ENCODE measurements at regions not wholly inside any gene's neighbourhood (a gene's known extent, or its start where the extent isn't known, plus 50 kb on each side); places are given as distances from the start of the nearest gene placed in this dataset.

GRCh38 chr2:176507786-176508185, 238.5 kb downstream of the MTX2 start:
- no peak for DNase-seq

DNA sequence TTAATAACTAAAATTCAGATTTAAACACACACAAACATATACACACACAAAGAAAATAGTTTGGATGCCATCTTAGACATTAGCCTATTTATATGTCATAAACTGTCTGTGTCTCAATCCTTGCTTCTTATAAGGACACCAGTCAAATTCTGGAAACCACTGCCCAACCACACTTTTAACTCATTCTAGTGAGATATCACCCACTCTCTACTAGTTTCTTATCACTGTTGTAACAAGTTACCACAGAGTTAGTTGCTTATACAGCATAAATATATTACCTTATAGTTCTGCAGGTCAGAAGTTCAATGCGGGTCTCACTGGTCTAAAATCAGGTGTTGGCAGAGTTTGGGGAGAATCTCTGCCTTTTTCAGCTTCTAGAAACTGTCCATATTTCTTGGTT, 239.1 kb downstream of the MTX2 start:
- DNase-seq = no peak

- DNase-seq = no peak
Measured at GRCh38 chr2:176508984-176509740, 239.9 kb downstream of the MTX2 start.

- no peak for DNase-seq
Measured at GRCh38 chr2:176514276-176514675, 245.0 kb downstream of the MTX2 start.

- no peak for DNase-seq
Measured at GRCh38 chr2:176514805-176515500, 245.7 kb downstream of the MTX2 start.

DNA sequence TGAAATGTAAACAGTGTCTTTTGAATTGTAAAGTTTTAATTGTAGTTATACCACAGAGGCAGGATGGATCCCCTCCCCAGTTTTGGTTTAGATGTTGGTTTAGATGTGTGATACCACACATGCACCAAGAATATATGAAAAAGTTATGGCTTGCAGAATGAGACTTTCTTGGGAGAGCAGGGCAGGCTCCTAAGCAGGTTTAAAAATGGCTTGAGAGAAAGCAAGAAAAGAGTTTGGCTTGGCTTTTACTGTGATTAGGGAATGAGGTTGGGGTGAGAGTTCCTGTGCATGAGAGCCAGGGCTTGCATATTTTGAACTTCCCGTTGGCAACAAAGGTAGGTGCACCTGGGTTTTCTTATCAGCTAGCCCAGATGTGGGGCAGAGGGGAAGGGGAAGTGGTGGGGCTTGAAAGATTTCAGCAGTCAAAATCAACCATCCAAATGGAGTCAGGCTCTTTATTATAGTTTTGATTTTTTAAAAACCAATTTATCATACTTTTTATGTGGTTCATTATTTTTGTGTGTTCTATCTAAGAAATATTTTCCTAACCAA, 246.9 kb downstream of the MTX2 start:
- no peak for DNase-seq

GRCh38 chr2:176518823-176519222, 249.6 kb downstream of the MTX2 start:
- DNase-seq = no peak

DNA sequence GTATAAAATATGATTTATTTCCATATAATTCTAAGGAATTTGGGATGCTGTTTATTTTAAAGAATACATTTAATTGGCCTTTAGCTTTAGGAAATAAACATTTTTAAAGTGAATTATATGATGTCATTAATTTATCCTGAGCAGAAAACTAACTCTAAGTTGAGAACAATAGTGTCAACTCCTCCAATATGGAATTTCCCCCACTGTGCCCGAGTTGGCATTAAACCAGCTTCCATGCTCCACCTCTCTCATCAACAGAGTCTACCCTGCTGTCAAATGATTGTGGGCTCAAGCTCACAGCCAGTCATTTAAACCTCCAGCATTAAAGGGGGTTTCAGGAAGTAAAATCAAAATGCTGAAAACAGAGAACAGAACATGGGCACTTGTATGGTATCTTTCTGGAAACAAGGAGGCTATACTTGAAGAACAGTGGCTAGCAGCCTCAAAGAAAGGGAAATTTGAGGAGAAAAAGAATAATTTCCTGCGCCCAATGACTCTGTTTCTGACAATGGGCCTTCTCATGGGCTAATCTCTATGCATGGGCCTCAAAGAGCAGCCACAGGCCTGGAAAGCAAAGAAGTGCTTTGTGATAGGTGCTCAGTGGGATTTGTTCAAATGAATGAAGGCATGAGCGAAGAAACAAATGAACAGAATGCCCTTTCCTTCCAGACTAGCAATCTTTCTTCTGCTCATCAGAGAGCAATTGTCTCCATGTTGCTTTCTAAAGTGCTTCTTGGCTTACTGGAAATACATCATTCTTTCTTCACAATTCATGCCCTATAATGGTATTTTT, 252.8 kb downstream of the MTX2 start:
- no peak for DNase-seq

- no peak for DNase-seq
Measured at GRCh38 chr2:176525086-176525485, 255.8 kb downstream of the MTX2 start.

GRCh38 chr2:176526995-176527901, 258.0 kb downstream of the MTX2 start:
- DNase-seq = no peak

- no peak for DNase-seq
Measured at GRCh38 chr2:176531608-176532007, 262.4 kb downstream of the MTX2 start.

GRCh38 chr2:176533505-176534193, 264.4 kb downstream of the MTX2 start:
- no peak for DNase-seq

GRCh38 chr2:176534798-176535466, 265.7 kb downstream of the MTX2 start:
- no peak for DNase-seq

GRCh38 chr2:176535467-176536113, 266.3 kb downstream of the MTX2 start:
- no peak for DNase-seq

DNA sequence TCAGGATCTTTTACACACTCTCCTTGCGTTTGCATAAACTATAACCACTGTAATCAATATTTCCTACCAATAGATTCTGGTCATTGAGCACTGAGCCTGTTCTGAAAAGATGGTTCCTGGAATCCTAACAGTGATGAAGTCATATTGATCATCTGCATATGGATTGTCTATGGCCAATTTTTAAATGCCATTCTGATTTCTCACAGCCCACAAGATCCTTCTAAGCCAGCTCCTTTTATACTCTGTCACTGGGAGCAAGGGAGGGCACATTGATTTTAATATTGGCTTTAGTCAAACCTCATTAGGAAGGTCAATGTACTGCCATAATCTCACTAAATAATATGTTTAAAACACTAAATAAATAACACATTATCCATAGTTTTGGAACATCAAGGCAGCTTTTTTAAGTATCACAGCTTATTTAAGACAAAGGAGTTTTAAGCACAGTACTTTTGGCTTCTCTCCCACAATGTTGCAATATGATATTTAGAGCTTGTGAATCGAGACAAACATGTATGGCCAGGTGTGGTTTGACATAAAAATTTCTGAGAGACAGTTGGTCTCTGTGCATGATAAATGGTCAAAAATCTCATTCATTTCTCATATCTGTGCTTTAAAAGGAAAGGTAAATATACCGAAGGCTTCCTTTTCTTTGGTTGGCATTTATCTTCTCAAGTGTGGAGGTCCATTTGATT, 267.3 kb downstream of the MTX2 start:
- no peak for DNase-seq

- DNase-seq = no peak
Measured at GRCh38 chr2:176537932-176538331, 268.7 kb downstream of the MTX2 start.

- DNase-seq = no peak
Measured at GRCh38 chr2:176540995-176541394, 271.8 kb downstream of the MTX2 start.

GRCh38 chr2:176542476-176542875, 273.2 kb downstream of the MTX2 start:
- no peak for DNase-seq

GRCh38 chr2:176544557-176544956, 275.3 kb downstream of the MTX2 start:
- no peak for DNase-seq

Measured in CD4-positive, alpha-beta T cell treated with Interferon alpha-2 for 1 hour (primary cell).